ENCODE measurements at regions not wholly inside any gene's neighbourhood (a gene's known extent, or its start where the extent isn't known, plus 50 kb on each side); places are given as distances from the start of the nearest gene placed in this dataset.

- no peak overlapping the region for H3K4me3 ChIP-seq
- no peaks in the 10 kb centered on the region for H3K4me1 ChIP-seq
- no peak for TF ChIP-seq CTCF (IDR thresholded peaks at IDR 0.05)
- peak in 1 of 2 donors; percentile 26 for DNase-seq
- WGBS, 3 donors = 46 to 73% (median 60%) methylated on average over 3 of the region's 3 CpGs
- H3K36me3 ChIP-seq (ENCODE audit: insufficient read depth in 1 of 2, low read depth in 1 of 2) = no peaks in the 10 kb centered on the region
- intact Hi-C loops (cut with DNase I) = no loop called here
- no peaks in the 10 kb centered on the region for H3K9me3 ChIP-seq
- peak overlapping the region; percentile 30 for H3K27ac ChIP-seq
- peak in 1 of 4 donors; percentile 23 for ATAC-seq
- no peaks in the 10 kb centered on the region for H3K27me3 ChIP-seq (ENCODE audit: insufficient read depth in 3 of 3, low read length in 2 of 3)
These were observed 164.7 kb downstream of the ABCA8 start for GRCh38 chr17:68790492-68790891.

GRCh38 chr17:68789203-68789962 lies 165.8 kb downstream of the ABCA8 start:
- ATAC-seq (no peak), DNase-seq (no peak)
- intact Hi-C loops (cut with DNase I) = no loop called here
- Histone ChIP-seq H3K9me3 (no peaks in the 10 kb centered on the region), H3K4me3 (no peak overlapping the region), H3K4me1 (peaks cover 3% of the 10 kb centered on the region), H3K36me3 (ENCODE audit: insufficient read depth in 1 of 2, low read depth in 1 of 2) (no peaks in the 10 kb centered on the region), H3K27me3 (ENCODE audit: insufficient read depth in 3 of 3, low read length in 2 of 3) (no peaks in the 10 kb centered on the region), H3K27ac (no peak overlapping the region)
- WGBS, 3 donors = 92 to 98% (median 96%) methylated on average over 2 of the region's 2 CpGs
- TF ChIP-seq CTCF (IDR thresholded peaks at IDR 0.05) = no peak

- Histone ChIP-seq H3K9me3 (no peaks in the 10 kb centered on the region), H3K27ac (no peak overlapping the region), H3K27me3 (ENCODE audit: insufficient read depth in 3 of 3, low read length in 2 of 3) (no peaks in the 10 kb centered on the region), H3K4me3 (no peak overlapping the region), H3K36me3 (ENCODE audit: insufficient read depth in 1 of 2, low read depth in 1 of 2) (no peaks in the 10 kb centered on the region), H3K4me1 (peaks cover 8% of the 10 kb centered on the region)
- WGBS, 3 donors = 65 to 74% (median 65%) methylated on average over 7 of the region's 7 CpGs
- ATAC-seq (no peak), DNase-seq (no peak)
- intact Hi-C loops (cut with DNase I) = no loop called here
- TF ChIP-seq CTCF (IDR thresholded peaks at IDR 0.05) = no peak
These were observed 169.4 kb downstream of the ABCA8 start for GRCh38 chr17:68785565-68786486.

- ATAC-seq = no peak
- WGBS, 3 donors = 50 to 59% (median 51%) methylated on average over 3 of the region's 3 CpGs
- intact Hi-C loops (cut with DNase I) = no loop called here
- DNase-seq = no peak
- Histone ChIP-seq H3K9me3 (no peaks in the 10 kb centered on the region), H3K4me1 (peaks cover 8% of the 10 kb centered on the region), H3K4me3 (no peak overlapping the region), H3K27me3 (ENCODE audit: insufficient read depth in 3 of 3, low read length in 2 of 3) (no peaks in the 10 kb centered on the region), H3K27ac (no peak overlapping the region), H3K36me3 (ENCODE audit: insufficient read depth in 1 of 2, low read depth in 1 of 2) (no peaks in the 10 kb centered on the region)
- no peak for TF ChIP-seq CTCF (IDR thresholded peaks at IDR 0.05)
These were observed 170.8 kb downstream of the ABCA8 start for GRCh38 chr17:68784431-68784830.
